ENCODE measurements at regions not wholly inside any gene's neighbourhood (a gene's known extent, or its start where the extent isn't known, plus 50 kb on each side); places are given as distances from the start of the nearest gene placed in this dataset.
"Not testable (repeated sequence)": the region's sequence is repeated elsewhere in the genome, so short reads cannot be mapped to it uniquely, and the experiment has no call there.

DNA sequence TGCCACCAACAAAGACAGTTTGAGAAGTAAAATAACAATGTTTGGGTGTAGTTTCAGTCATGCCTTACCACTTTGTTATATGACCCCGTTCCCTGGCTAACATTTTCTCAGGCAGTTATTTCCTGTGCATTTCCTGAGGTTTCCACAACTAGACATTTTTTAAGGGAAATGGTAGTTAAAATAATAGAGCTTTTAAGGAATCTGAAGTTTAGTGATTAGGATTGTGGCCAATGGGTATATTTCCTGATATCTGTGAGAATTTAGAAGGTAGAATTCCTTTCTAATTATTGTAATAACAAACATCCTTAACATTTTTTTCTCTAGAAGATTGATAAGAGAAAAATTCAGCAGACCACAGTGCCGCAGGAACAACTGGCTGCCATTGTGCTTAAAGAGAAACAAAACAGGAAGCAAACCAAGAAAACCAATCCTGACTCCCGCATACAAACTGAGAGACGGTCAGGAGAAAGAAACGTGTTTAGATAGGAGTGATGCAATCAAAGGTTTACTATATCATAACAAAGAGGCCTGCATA, 193.6 kb downstream of the MBL2 start:
- Histone ChIP-seq H3K4me1 (peaks cover 0 to 10% (median 5%) of the 10 kb centered on the region in 10 experiments; a peak in 8 of 20 replicates), H3K9ac (no peak overlapping the region), H3K27me3 (no peaks in the 10 kb centered on the region), H3K9me3 (replicated peaks in 1 of 11) (peaks cover 21 to 37% (median 27%) of the 10 kb centered on the region in 11 experiments), H3K36me3 (peaks cover 0 to 7% (median 0%) of the 10 kb centered on the region in 11 experiments; a peak in 2 of 22 replicates), H3K27ac (no peak overlapping the region), H4K20me1 (no peaks in the 10 kb centered on the region), H3K4me2 (no peak overlapping the region), H3K4me3 (no peak overlapping the region)
- TF ChIP-seq Cebpa-rat (IDR thresholded peaks at IDR 0.05): no peak

- not testable (repeated sequence) for H3K27me3 ChIP-seq, H3K4me2 ChIP-seq, H3K27ac ChIP-seq, H3K4me1 ChIP-seq, H4K20me1 ChIP-seq, H3K9ac ChIP-seq, H3K36me3 ChIP-seq
- H3K9me3 ChIP-seq (replicated peaks in 1 of 11): peaks cover 35 to 62% (median 44%) of the 10 kb centered on the region in 11 experiments
- 0 out of 20 replicates have a peak overlapping the region, but pooled peaks of 1 of the 10 experiments have one; percentile 11 for H3K4me3 ChIP-seq
These were observed 190.9 kb downstream of the MBL2 start for GRCh38 chr10:52581636-52582035.

GRCh38 chr10:52583336-52583735, 189.2 kb downstream of the MBL2 start:
- H3K27ac ChIP-seq: no peak overlapping the region
- H3K4me2 ChIP-seq: no peak overlapping the region
- peaks cover 0 to 7% (median 0%) of the 10 kb centered on the region in 11 experiments; a peak in 3 of 22 replicates for H3K36me3 ChIP-seq
- H3K27me3 ChIP-seq: no peaks in the 10 kb centered on the region
- H3K4me3 ChIP-seq: no peak overlapping the region
- H4K20me1 ChIP-seq: no peaks in the 10 kb centered on the region
- peaks cover 41 to 79% (median 52%) of the 10 kb centered on the region in 11 experiments for H3K9me3 ChIP-seq (replicated peaks in 1 of 11)
- no peak overlapping the region for H3K9ac ChIP-seq
- TF ChIP-seq Cebpa-rat (IDR thresholded peaks at IDR 0.05): no peak
- 0 out of 20 replicates have a peak, but pooled peaks cover 0 to 6% (median 0%) of the 10 kb centered on the region in 10 experiments for H3K4me1 ChIP-seq

DNA sequence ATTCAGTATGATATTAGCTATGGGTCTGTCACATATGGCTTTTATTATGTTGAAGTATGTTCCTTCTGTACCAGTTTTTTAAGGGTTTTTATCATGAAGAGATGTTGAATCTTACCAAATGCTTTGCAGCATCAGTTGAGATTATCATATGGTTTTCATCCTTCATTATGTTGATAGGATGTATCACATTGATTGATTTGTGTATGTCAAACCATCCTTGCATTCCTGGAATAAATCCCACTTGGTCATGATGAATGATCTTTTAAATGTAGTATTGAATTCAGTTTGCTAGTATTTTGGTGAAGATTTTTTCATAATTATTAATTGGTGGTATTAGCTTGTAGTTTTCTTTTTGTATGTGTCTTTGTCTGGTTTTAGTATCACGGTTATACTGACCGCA, 185.9 kb downstream of the MBL2 start:
- Histone ChIP-seq H3K36me3 (peaks cover 0 to 6% (median 0%) of the 10 kb centered on the region in 11 experiments; a peak in 4 of 22 replicates), H3K9ac (no peak overlapping the region), H3K4me1 (no peaks in the 10 kb centered on the region), H3K27me3 (no peaks in the 10 kb centered on the region), H3K9me3 (replicated peaks in 1 of 11) (peaks cover 28 to 77% (median 39%) of the 10 kb centered on the region in 11 experiments), H3K4me3 (no peak overlapping the region), H3K4me2 (no peak overlapping the region), H3K27ac (no peak overlapping the region), H4K20me1 (no peaks in the 10 kb centered on the region)
- TF ChIP-seq Cebpa-rat (IDR thresholded peaks at IDR 0.05): no peak

- no peak overlapping the region for H3K27ac ChIP-seq
- H3K27me3 ChIP-seq: no peaks in the 10 kb centered on the region
- peaks cover 0 to 13% (median 0%) of the 10 kb centered on the region in 10 experiments; a peak in 4 of 20 replicates for H3K4me1 ChIP-seq
- peaks cover 0 to 9% (median 0%) of the 10 kb centered on the region in 11 experiments; a peak in 1 of 22 replicates for H4K20me1 ChIP-seq
- peak overlapping the region in 8 of 11 experiments; percentile 7 to 57 (median 42); a peak in 11 of 22 replicates for H3K4me2 ChIP-seq
- no peak for TF ChIP-seq Cebpa-rat (IDR thresholded peaks at IDR 0.05)
- peaks cover 0 to 13% (median 0%) of the 10 kb centered on the region in 11 experiments; a peak in 2 of 22 replicates for H3K36me3 ChIP-seq
- no peak overlapping the region for H3K4me3 ChIP-seq
- no peak overlapping the region for H3K9ac ChIP-seq
- no peaks in the 10 kb centered on the region; a peak in 1 of 22 replicates for H3K9me3 ChIP-seq (replicated peaks in 1 of 11)
These were observed 175.3 kb downstream of the MBL2 start for GRCh38 chr10:52597189-52597863.

DNA sequence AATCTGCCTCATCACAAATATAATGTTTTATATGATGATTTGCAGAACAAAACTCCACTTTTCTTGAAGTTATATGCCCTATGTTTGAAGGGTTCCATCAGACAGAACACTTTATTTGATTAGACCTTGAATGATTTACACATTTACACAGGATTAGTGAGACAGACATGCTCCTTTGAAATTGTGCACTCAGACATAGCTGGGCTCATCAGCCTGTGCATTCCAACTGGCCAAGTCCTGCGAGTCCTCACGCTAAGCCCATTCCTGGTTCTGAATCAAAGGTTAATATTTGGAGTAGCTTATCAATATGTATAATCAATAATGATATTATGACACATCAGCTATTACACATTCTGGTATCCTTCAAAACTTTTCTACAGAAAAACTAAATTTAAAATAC, 173.6 kb downstream of the MBL2 start:
- H3K36me3 ChIP-seq: peaks cover 0 to 17% (median 0%) of the 10 kb centered on the region in 11 experiments; a peak in 1 of 22 replicates
- no peak overlapping the region for H3K4me2 ChIP-seq
- peaks cover 0 to 14% (median 0%) of the 10 kb centered on the region in 10 experiments; a peak in 4 of 20 replicates for H3K4me1 ChIP-seq
- peaks cover 0 to 9% (median 0%) of the 10 kb centered on the region in 11 experiments; a peak in 1 of 22 replicates for H4K20me1 ChIP-seq
- H3K9ac ChIP-seq: no peak overlapping the region
- H3K27ac ChIP-seq: no peak overlapping the region
- no peak for TF ChIP-seq Cebpa-rat (IDR thresholded peaks at IDR 0.05)
- H3K4me3 ChIP-seq: no peak overlapping the region
- no peaks in the 10 kb centered on the region; a peak in 1 of 22 replicates for H3K9me3 ChIP-seq (replicated peaks in 1 of 11)
- no peaks in the 10 kb centered on the region for H3K27me3 ChIP-seq

DNA sequence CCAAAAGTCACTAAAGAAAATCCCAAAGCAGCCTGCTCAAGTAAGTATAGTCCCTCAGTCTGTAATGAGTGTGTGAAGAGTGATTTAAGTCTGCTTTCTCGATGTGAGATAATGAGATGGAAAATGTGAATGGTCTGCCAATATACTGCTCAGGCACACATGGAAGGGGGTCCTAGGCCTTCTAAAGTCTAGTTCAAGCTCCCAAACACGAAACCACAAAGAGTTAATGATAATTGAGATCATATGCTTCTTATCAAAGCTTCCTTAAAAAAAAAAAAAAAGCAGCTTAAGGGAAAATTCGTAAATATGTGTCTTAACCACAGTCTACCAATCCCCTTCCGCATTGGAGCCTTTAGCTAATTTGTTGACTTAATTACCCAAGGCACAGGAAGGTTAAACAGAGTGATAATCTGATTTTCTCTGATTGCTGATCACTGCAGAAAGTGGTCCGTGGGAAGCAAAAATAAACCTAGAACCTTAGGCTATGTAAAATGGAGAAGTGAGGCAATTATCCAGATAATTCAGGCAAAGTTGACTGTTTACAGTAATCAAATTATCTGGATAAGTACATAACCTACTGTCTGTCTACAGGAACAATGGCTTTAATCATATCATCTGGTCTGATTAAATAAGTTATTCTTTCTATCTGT, 172.9 kb downstream of the MBL2 start:
- Histone ChIP-seq H3K4me2 (no peak overlapping the region), H3K27me3 (no peaks in the 10 kb centered on the region), H3K4me3 (no peak overlapping the region), H3K27ac (no peak overlapping the region), H3K9me3 (replicated peaks in 1 of 11) (no peaks in the 10 kb centered on the region; a peak in 1 of 22 replicates), H3K36me3 (peaks cover 0 to 12% (median 0%) of the 10 kb centered on the region in 11 experiments; a peak in 1 of 22 replicates), H3K4me1 (peaks cover 0 to 19% (median 0%) of the 10 kb centered on the region in 10 experiments; a peak in 4 of 20 replicates), H4K20me1 (peaks cover 0 to 9% (median 0%) of the 10 kb centered on the region in 11 experiments; a peak in 1 of 22 replicates), H3K9ac (no peak overlapping the region)
- TF ChIP-seq Cebpa-rat (IDR thresholded peaks at IDR 0.05): no peak

DNA sequence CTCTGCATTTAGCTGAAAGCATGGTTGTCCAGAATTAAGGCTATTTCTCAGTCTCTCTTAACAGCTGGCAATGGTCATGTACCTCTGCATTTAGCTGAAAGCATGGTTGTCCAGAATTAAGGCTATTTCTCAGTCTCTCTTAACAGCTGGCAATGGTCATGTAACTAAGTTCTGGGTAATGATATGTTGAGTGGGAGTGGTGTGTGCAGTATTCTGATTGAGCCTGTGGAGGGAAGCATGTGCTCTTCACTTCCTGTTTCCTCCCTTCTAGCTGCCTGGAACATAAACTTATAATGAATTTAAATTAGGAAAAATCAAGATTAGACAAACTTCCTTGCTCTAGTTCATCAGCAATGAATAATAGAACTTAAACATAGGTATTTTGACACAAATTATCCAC, 168.5 kb downstream of the MBL2 start:
- not testable (repeated sequence) for H3K4me1 ChIP-seq; H3K9me3 ChIP-seq (replicated peaks in 1 of 11); H4K20me1 ChIP-seq; H3K27ac ChIP-seq; H3K4me3 ChIP-seq; H3K27me3 ChIP-seq; H3K9ac ChIP-seq
- peak overlapping the region in 1 of 11 experiments; percentile 35; a peak in 1 of 22 replicates for H3K4me2 ChIP-seq
- H3K36me3 ChIP-seq: peaks cover 0 to 15% (median 0%) of the 10 kb centered on the region in 11 experiments; a peak in 1 of 22 replicates

DNA sequence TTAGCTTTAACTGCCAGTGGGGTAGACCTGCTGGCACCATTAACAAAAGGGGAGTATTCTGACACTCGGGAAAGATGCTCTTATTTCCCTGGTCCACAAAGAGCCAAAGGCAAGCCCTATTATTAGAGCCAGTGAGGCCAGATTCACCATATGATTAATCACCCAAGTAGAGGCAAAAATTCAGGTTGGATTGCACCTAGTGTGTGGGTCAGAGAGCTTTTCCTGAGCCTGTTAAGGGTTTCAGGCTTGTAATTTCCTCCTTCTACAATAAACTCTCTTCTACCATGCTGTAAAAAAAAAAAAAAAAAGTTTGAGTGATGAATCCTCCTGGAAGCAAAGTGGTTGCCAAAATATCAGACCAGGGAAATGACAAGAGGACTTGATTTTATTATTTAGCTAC, 163.5 kb downstream of the MBL2 start:
- no peaks in the 10 kb centered on the region for H3K27me3 ChIP-seq
- TF ChIP-seq Cebpa-rat (IDR thresholded peaks at IDR 0.05): no peak

More for the DNA sequence above, 163.5 kb downstream of the MBL2 start:
- Histone ChIP-seq H3K36me3 (0 out of 22 replicates have a peak, but pooled peaks cover 0 to 13% (median 0%) of the 10 kb centered on the region in 11 experiments), H3K9me3 (replicated peaks in 1 of 11) (no peaks in the 10 kb centered on the region), H4K20me1 (no peaks in the 10 kb centered on the region), H3K4me3 (no peak overlapping the region), H3K4me1 (peaks cover 0 to 4% (median 0%) of the 10 kb centered on the region in 10 experiments; a peak in 2 of 20 replicates), H3K4me2 (no peak overlapping the region), H3K27ac (no peak overlapping the region), H3K9ac (no peak overlapping the region)
